ENCODE measurements at regions not wholly inside any gene's neighbourhood (a gene's known extent, or its start where the extent isn't known, plus 50 kb on each side); places are given as distances from the start of the nearest gene placed in this dataset.

DNA sequence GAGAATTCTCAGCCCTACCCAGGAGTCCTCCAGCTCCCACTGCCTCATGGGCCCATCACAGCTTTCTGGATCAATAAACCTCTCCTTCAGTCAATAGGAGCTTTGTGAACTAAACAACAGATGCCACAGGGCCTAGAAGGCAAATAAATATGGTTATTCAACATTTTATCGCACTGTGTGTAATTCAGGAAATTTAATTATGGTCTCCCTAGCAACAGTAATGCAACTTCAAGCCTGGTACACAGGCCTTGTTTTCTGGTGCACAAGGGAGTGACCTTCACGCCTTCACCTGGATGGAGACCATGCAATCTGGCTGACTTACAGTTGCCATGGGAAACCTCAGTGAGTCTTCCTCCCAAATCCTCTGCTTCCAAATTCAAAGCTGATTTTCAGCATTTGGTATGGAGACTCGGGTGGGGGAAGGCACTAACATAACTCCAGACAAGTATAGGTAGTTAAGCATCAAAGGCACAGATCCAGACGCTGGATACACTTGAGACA, 441.0 kb upstream of the NPVF start:
- TF ChIP-seq, protein P1, sequence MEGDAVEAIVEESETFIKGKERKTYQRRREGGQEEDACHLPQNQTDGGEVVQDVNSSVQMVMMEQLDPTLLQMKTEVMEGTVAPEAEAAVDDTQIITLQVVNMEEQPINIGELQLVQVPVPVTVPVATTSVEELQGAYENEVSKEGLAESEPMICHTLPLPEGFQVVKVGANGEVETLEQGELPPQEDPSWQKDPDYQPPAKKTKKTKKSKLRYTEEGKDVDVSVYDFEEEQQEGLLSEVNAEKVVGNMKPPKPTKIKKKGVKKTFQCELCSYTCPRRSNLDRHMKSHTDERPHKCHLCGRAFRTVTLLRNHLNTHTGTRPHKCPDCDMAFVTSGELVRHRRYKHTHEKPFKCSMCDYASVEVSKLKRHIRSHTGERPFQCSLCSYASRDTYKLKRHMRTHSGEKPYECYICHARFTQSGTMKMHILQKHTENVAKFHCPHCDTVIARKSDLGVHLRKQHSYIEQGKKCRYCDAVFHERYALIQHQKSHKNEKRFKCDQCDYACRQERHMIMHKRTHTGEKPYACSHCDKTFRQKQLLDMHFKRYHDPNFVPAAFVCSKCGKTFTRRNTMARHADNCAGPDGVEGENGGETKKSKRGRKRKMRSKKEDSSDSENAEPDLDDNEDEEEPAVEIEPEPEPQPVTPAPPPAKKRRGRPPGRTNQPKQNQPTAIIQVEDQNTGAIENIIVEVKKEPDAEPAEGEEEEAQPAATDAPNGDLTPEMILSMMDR (IDR thresholded peaks at IDR 0.05): no peak
- TF ChIP-seq POLR2A (IDR thresholded peaks at IDR 0.05; ENCODE audit: low read depth) (no peak), EP300 (IDR thresholded peaks at IDR 0.05) (no peak), POLR2AphosphoS5 (IDR thresholded peaks at IDR 0.05) (no peak)
